Neural progenitor cell (in vitro differentiated cells): ENCODE measurements at regions not wholly inside any gene's neighbourhood (a gene's known extent, or its start where the extent isn't known, plus 50 kb on each side); places are given as distances from the start of the nearest gene placed in this dataset.

Experiments used
- EZH2 ChIP-seq: fragments of 200-600 bp; sonication (generic); IDR thresholded peaks from 2 replicates; pipeline ENCODE4 v1.6.1; 2017; ENCODE audit warnings: antibody characterized with exemption, mild to moderate bottlenecking, moderate library complexity
- EZH2phosphoT487 ChIP-seq: fragments of 200-600 bp; sonication (generic); IDR thresholded peaks from 2 replicates; pipeline ENCODE4 v1.6.1; 2017; ENCODE audit warnings: antibody characterized with exemption
- TF ChIP-seq, protein P1 (sequence below): fragments of 200-600 bp; sonication (generic); IDR thresholded peaks from 2 replicates; pipeline ENCODE4 v1.5.1; 2017; ENCODE audit warnings: antibody characterized with exemption, mild to moderate bottlenecking

DNA sequence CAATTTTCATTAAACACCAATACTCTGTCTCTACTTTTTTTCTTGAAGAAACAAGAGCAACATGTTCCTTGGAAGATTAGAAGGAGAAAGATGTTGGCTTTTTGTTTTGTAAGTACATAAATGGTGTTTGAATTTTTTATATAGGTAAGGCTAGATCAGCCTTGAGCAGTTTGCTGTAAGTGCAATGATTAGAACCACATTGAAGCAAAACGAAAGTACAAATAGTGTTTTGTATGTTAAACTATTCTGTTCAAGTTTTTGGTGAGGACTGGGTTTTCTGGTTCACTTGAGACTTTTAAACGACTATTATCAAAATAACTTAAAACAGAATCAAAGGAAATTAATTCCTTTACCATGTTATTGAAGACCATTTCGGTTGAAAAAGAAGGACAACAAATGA is 162.9 kb upstream of the NRP1 start:
- TF ChIP-seq, protein P1, sequence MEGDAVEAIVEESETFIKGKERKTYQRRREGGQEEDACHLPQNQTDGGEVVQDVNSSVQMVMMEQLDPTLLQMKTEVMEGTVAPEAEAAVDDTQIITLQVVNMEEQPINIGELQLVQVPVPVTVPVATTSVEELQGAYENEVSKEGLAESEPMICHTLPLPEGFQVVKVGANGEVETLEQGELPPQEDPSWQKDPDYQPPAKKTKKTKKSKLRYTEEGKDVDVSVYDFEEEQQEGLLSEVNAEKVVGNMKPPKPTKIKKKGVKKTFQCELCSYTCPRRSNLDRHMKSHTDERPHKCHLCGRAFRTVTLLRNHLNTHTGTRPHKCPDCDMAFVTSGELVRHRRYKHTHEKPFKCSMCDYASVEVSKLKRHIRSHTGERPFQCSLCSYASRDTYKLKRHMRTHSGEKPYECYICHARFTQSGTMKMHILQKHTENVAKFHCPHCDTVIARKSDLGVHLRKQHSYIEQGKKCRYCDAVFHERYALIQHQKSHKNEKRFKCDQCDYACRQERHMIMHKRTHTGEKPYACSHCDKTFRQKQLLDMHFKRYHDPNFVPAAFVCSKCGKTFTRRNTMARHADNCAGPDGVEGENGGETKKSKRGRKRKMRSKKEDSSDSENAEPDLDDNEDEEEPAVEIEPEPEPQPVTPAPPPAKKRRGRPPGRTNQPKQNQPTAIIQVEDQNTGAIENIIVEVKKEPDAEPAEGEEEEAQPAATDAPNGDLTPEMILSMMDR, result no peak
- TF ChIP-seq EZH2phosphoT487 (no peak), EZH2 (no peak)
